Occipital lobe (tissue), 1 donor: ENCODE measurements at regions not wholly inside any gene's neighbourhood (a gene's known extent, or its start where the extent isn't known, plus 50 kb on each side); places are given as distances from the start of the nearest gene placed in this dataset.

ENCODE experiments used
- DNase-seq: peaks from one replicate; lab custom pipeline; 2025; lab: John Stamatoyannopoulos, UW

GRCh38 chr2:40786636-40787035 is 334.7 kb upstream of the SLC8A1 start:
- no peak for DNase-seq

GRCh38 chr2:40797120-40797519 is 345.2 kb upstream of the SLC8A1 start:
- no peak for DNase-seq

- DNase-seq, result no peak
Observed at GRCh38 chr2:40803900-40804299, 352.0 kb upstream of the SLC8A1 start.

DNA sequence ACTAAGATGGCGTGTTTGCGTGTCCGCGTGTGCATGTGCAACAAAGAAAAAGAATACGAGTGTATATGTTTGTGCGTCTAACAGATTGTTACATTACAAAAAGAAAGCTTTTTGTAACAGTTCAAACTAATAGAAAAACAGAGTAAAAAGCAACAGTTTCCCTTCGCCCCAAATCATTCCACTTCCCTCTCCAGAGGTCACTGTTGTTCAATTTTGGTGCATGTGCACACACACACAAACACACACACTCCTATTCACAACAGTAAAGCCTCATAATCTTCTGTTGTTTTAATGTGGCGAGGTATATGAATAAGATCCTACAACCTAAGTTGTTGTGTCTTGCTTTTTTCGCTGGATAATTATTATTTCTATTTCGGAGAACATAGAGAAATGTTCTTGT is 357.3 kb upstream of the SLC8A1 start:
- no peak for DNase-seq

DNA sequence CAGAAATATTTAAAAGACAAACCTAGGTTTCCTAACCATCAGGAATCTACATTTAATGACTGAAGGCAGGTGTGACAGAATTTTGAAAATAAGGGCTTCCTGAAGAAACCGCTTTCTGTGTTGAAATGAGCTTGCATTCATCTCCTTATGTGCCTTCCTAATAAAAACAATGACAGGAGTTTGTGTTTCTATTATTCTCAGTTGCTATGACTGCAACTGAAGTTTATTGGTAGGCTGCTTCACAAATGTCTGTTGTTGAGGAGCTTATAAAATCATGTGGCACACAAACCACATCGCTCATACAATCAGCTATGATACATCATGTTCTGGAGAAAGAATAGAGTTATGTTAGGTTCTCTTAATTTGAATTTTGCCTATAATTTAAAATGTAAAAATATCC is 362.7 kb upstream of the SLC8A1 start:
- DNase-seq, result no peak

GRCh38 chr2:40820319-40820718 is 368.4 kb upstream of the SLC8A1 start:
- no peak for DNase-seq

DNA sequence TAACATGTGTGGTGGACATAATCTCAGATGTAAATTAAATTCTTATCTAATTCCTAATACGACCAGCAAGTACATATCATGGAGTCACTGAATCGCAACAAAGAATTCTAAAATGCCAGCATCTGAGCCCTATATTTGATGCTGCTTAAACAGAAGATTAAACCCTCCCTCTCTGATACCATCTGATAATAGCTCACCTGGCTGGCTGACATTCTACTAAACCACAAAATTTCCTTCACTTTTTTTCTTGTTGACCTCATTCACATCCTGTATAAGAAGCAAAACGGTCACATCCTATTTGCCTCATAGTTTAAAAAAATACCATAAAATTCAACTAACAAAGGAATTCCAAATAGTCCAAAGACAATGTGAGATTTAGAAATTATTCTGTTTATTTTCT is 371.6 kb upstream of the SLC8A1 start:
- no peak for DNase-seq

- DNase-seq, result no peak
Observed at GRCh38 chr2:40824278-40824677, 372.4 kb upstream of the SLC8A1 start.

DNA sequence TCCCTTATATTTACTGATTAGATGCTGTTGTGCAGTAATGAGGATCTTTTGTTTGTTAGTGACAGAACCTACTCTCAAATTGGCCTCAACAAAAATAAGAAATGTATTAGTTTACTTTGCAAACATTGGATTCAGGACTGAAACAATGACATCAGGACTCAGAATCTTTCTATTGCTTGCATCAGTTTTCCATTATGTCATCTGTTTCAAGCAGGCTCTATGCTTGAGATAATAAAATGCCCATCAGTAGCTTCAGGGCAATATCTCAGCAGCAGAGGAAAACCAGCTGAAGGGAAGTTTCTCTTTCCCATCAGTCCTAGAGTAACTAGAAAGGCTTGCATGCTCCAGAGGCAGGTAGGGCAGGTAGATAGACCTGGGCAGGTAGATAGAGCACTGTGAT is 375.5 kb upstream of the SLC8A1 start:
- no peak for DNase-seq

GRCh38 chr2:40831321-40831873 is 379.5 kb upstream of the SLC8A1 start:
- DNase-seq, result no peak

DNA sequence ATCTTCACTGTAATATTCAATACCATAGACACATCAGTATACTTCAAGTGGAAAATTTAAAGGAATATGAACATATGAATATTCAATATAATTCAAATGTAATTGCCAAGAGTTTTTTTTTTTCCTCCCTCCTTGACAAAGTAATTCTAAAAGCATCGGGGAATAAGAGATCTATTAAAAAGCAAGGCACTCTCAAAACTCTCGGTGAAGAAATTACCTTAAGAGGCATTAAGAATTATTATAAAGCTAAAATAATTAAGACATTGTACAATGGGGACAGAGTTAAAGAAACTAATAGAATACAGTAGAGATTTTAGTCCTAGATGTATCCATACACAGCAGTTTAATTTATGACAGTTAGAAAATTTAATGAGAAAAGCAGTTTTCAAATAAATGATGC is 390.0 kb upstream of the SLC8A1 start:
- no peak for DNase-seq

DNA sequence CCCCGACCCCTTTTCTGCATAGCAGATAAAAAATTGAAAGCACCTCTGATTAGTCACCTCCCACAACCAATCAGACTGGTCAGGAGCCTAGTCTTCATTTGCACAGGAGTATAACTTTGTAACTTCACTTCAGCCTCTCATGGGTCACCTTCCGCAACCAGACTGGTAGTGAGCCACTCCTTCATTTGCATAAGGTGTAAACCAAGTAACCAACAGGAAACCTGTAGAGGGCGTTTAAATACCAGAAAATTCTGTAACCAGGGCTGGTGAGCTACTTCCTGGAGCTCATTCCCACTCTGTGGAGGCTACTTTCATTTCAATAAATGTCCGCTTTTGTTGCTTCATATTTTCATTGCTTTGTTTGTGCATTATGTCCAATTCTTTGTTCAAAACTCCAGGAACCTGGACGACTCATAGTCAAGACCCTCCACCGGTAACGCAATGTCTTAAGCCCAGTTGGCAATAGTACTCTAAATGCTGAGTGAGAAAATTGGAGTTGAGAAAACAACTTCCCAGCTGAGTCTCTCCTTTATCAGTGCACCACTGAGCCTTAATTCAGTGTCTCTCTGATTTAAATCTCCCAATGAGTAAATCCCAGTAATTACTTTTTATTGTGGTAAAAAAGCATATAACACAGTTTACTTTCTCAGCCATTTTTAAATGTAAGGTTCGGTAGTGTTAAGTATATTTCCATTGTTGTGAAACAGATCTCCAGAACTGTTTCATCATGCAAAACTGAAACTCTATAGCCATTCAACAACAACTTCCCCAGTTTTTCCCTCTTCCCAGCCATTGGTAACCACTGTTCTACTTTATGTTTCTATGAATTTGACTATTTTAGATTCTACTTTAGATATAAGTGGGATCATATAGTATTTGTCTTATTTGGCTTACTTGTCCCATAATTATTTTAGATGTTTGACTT is 392.7 kb upstream of the SLC8A1 start:
- no peak for DNase-seq

GRCh38 chr2:40851661-40852060 is 399.8 kb upstream of the SLC8A1 start:
- DNase-seq, result no peak

DNA sequence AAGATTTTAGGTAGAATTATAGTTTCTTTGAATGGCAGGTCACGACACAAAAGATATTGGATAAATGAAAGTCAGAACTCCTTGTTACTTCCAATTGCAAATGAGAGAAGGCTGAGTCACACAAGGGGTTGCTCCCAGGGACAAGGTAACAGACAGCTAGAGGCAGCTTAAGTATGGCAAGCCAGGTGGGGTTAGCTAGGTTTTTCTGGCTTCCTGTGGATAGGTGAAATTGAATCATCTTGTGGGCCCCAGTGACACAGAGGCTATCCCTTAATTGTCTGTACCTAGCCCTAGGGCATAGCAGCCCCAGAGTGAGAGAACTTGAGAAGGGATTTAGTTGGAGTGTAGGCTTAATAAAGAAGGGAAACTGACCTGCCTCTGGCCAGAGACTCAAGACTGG is 407.7 kb upstream of the SLC8A1 start:
- no peak for DNase-seq

DNA sequence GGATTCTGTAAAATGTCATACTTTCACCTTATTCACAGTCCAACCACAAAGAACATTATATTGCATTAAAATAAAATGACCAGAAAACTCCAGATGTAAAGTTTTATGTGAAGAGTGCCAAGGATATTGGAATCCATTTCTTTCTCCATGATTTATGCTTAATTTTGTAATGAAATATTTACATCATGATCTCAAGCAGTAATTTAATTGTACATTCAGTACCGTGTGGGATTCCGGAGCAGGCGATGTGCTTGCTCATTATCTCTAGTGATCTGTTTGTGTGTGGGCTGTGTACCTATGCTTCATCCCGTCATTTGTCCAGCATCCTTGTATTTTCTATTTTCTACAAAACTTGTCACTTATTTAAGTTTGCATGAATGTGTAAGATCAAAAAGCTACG is 415.9 kb upstream of the SLC8A1 start:
- DNase-seq, result no peak

DNA sequence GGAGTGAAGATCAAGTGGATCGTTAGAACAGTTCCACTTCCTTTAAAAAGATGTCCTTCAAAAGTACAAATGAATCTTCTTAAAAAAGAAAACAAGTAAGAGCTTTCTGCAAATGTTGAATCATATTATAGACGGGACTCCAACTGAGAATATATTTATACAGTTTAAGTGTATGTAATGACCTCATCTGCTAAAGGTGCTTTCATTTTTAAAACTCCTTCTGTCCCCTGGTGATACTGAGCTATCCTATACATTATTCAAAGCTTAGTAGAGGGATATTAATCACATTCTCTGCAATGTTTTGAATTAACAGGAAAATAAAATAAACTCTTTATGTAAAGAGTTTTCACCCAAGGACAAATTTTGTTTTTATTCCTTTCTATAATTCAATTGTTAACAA is 420.7 kb upstream of the SLC8A1 start:
- no peak for DNase-seq

GRCh38 chr2:40874380-40874779 is 422.5 kb upstream of the SLC8A1 start:
- DNase-seq, result no peak

DNA sequence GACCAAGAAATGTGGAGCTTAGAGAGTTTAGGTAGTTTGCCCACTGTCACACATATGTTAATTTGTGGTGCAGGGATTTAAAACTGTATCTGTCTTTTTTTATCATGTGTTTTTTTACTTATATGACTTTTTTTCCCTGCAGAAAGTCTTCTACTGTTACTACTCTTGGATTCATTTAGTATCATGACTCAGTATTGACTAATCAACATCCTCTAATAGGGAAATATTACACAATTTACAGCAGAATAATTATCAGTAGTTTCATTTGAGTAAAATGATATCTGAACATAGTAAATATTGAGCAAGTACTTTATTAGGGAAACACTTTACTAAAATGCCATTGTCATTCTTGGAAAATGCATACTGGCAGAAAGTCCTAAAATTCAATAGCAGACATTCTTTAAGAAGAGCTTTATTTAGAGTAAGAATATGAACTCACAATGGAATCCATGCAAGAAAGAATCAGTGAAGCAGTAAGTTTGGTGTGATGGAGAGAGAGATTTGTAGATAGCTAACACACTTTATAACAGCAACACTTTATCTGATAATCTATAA is 425.9 kb upstream of the SLC8A1 start:
- DNase-seq, result no peak

GRCh38 chr2:40879305-40879704 is 427.4 kb upstream of the SLC8A1 start:
- no peak for DNase-seq

DNA sequence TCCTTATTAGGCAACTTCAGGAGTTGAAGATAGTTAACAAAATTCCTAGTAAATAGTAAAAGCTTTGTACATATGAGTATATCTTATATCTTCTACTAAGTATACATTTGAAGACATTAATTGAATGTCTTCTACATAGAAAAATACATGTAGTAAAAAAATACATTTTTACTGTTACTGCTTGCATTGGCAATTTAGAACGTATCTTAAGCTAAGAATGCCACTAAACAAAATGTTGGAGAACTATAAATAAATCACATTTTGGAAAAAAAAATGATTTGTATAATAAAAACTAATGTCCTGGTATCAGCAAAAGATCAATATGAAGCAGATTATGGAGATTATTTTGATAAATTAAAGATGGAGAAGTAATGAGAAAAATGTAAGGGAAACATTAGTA is 434.2 kb upstream of the SLC8A1 start:
- no peak for DNase-seq

DNA sequence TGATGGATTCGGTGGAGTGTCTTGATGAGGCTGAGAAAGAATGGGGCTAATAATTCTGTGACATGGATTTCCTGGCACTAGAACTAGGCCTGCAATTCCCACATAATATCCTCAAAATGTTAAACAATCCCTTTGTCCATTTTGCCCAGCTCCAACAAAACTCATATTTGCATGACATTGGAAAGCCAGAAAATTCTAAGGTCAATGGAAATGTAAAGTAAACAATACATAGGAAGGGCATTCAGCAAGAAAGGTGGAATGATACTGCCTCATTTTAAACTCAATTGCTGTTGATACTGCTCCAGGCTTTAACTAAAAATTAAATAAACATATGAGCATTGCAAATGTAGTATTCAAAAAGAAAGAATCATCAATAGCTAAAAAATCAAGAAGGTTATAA is 434.8 kb upstream of the SLC8A1 start:
- DNase-seq, result no peak

- no peak for DNase-seq
Observed at GRCh38 chr2:40896358-40896757, 444.5 kb upstream of the SLC8A1 start.

GRCh38 chr2:40914666-40915065 is 462.8 kb upstream of the SLC8A1 start:
- DNase-seq, result no peak
